Upper lobe of left lung (tissue), 4 donors: ENCODE measurements at regions not wholly inside any gene's neighbourhood (a gene's known extent, or its start where the extent isn't known, plus 50 kb on each side); places are given as distances from the start of the nearest gene placed in this dataset.

Source experiments
- EP300 ChIP-seq, 4 donors: sonication (generic); formaldehyde crosslinking; IDR thresholded peaks; one replicate each; pipeline ENCODE4 v1.5.1; 2017; ENCODE audit warnings: antibody characterized with exemption in 4 of 4, control low read depth in 2 of 4
- POLR2A ChIP-seq, 4 donors: fragments of 450-650 bp; IDR thresholded peaks; one replicate each; pipeline ENCODE4 v1.5.1; 2016 to 2017; ENCODE audit warnings: antibody characterized with exemption in 4 of 4, mild to moderate bottlenecking in 2 of 4
- TF ChIP-seq, protein P1 (sequence below), 6 experiments: fragments of 450-650 bp in 4 of 6; fragments of 200-600 bp in 2 of 6; sonication (generic) in 2 of 6; IDR thresholded peaks; one replicate each; pipeline ENCODE4 v1.5.1; 2016 to 2019; ENCODE audit warnings: antibody characterized with exemption in 6 of 6

DNA sequence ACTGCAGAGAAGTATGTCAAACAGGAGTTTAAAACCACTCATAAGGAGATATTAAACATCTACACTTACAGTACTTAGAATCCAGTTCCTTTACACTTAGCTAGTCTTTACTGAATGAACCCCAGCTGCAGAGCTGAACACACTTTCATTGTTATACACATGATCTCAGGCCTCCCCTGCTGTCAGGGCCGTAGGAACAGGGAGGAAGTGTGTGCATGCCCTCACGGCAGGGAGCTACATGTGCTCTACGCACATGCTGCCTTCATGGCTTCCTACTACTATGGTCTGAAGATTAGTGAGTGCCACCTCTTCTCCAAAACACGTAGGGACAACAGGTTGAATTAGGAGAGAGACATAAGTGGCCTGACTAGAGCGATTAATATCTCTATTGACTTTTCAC, 191.5 kb downstream of the SIPA1L2 start:
- TF ChIP-seq, protein P1, sequence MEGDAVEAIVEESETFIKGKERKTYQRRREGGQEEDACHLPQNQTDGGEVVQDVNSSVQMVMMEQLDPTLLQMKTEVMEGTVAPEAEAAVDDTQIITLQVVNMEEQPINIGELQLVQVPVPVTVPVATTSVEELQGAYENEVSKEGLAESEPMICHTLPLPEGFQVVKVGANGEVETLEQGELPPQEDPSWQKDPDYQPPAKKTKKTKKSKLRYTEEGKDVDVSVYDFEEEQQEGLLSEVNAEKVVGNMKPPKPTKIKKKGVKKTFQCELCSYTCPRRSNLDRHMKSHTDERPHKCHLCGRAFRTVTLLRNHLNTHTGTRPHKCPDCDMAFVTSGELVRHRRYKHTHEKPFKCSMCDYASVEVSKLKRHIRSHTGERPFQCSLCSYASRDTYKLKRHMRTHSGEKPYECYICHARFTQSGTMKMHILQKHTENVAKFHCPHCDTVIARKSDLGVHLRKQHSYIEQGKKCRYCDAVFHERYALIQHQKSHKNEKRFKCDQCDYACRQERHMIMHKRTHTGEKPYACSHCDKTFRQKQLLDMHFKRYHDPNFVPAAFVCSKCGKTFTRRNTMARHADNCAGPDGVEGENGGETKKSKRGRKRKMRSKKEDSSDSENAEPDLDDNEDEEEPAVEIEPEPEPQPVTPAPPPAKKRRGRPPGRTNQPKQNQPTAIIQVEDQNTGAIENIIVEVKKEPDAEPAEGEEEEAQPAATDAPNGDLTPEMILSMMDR (IDR thresholded peaks at IDR 0.05), result no peak
- TF ChIP-seq POLR2A (IDR thresholded peaks at IDR 0.05) (no peak), EP300 (IDR thresholded peaks at IDR 0.05) (no peak)
